Calu3 (cell line): ENCODE measurements at regions not wholly inside any gene's neighbourhood (a gene's known extent, or its start where the extent isn't known, plus 50 kb on each side); places are given as distances from the start of the nearest gene placed in this dataset.

Experiments
- BruUV-seq: library from RNA; stranded (reverse); fragments of 400-500 nt; replicated peaks from 2 replicates; lab custom pipeline; 2021; lab: Mats Ljungman, UMichigan
- CTCF ChIA-PET: fragments of 300-600 bp; sonication (Branson Sonifier 250); formaldehyde crosslinking; loops from one replicate; lab custom pipeline; 2022; ENCODE audit warnings: antibody characterized with exemption; lab: Charles Lee
- DNase-seq: peaks from one replicate; pipeline ENCODE4 v3.0.0; 2022
- H3K27ac Mint-ChIP-seq: one replicate; pipeline ENCODE4 v1.8.0; 2022; ENCODE audit warnings: mixed read lengths; ENCODE audit not compliant: unreplicated experiment
- H3K27me3 Mint-ChIP-seq: one replicate; pipeline ENCODE4 v1.8.0; 2022; ENCODE audit warnings: mixed read lengths; ENCODE audit not compliant: unreplicated experiment
- H3K36me3 Mint-ChIP-seq: one replicate; pipeline ENCODE4 v1.8.0; 2022; ENCODE audit warnings: mild to moderate bottlenecking, moderate library complexity, mixed read lengths; ENCODE audit not compliant: insufficient read depth, unreplicated experiment
- H3K4me1 Mint-ChIP-seq: one replicate; pipeline ENCODE4 v1.8.0; 2022; ENCODE audit warnings: mild to moderate bottlenecking, low read depth, mixed read lengths; ENCODE audit not compliant: unreplicated experiment
- H3K4me3 Mint-ChIP-seq: one replicate; pipeline ENCODE4 v1.8.0; 2022; ENCODE audit warnings: mild to moderate bottlenecking, low read depth, moderate library complexity, mixed read lengths; ENCODE audit not compliant: unreplicated experiment
- H3K9me3 Mint-ChIP-seq: one replicate; pipeline ENCODE4 v1.8.0; 2022; ENCODE audit warnings: low read depth, mixed read lengths; ENCODE audit not compliant: unreplicated experiment
- intact Hi-C: fragments of 100-400 bp; cut with micrococcal nuclease; formaldehyde crosslinking; loops from one replicate; pipeline ENCODE4 v1.10.0; 2022; ENCODE audit not compliant: unreplicated experiment
- TF ChIP-seq, protein P1 (sequence below): fragments of 200-600 bp; IDR thresholded peaks from one replicate; pipeline ENCODE4 v1.8.0; 2022; ENCODE audit warnings: antibody characterized with exemption; ENCODE audit not compliant: unreplicated experiment

DNA sequence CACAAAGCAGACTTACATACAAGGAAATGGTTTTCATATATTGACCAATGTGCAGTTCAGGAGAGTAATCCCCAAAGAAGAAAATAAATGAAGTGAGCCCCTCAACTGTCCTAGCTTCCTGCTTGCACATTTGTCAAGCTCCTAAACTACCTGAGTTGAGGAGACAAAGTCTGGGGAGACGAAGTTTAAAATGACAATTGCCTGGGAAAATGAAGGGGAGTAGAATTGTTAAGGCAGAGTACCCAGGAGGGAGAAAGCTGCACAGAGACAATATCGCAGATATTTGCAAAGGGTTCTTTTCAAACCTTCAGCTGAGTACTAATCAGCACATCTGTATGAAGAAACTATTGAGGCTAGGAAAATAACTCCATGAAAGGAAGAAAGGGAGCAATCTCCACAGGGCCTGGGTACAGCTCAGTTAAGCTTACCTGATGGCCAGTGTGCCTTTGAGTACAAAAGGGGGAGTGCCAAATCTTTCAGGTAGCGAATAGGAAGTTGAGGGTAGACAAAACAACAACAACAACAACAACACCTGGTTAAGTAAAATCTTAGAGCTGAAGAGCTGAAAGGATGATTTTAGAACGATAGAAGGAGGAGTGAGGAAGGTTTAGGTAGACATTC, 1700.1 kb upstream of the PRR20A start:
- TF ChIP-seq, protein P1, sequence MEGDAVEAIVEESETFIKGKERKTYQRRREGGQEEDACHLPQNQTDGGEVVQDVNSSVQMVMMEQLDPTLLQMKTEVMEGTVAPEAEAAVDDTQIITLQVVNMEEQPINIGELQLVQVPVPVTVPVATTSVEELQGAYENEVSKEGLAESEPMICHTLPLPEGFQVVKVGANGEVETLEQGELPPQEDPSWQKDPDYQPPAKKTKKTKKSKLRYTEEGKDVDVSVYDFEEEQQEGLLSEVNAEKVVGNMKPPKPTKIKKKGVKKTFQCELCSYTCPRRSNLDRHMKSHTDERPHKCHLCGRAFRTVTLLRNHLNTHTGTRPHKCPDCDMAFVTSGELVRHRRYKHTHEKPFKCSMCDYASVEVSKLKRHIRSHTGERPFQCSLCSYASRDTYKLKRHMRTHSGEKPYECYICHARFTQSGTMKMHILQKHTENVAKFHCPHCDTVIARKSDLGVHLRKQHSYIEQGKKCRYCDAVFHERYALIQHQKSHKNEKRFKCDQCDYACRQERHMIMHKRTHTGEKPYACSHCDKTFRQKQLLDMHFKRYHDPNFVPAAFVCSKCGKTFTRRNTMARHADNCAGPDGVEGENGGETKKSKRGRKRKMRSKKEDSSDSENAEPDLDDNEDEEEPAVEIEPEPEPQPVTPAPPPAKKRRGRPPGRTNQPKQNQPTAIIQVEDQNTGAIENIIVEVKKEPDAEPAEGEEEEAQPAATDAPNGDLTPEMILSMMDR, result no peak
- Mint-ChIP-seq H3K4me1 (no peaks in the 10 kb centered on the region), H3K9me3 (peaks cover 17% of the 10 kb centered on the region), H3K27me3 (no peaks in the 10 kb centered on the region), H3K4me3 (no peak overlapping the region), H3K27ac (no peak overlapping the region), H3K36me3 (no peaks in the 10 kb centered on the region)
- DNase-seq, result no peak
- no TSS peak for BruUV-seq
- intact Hi-C loops, result no loop called here
- CTCF ChIA-PET, result no interaction called here

DNA sequence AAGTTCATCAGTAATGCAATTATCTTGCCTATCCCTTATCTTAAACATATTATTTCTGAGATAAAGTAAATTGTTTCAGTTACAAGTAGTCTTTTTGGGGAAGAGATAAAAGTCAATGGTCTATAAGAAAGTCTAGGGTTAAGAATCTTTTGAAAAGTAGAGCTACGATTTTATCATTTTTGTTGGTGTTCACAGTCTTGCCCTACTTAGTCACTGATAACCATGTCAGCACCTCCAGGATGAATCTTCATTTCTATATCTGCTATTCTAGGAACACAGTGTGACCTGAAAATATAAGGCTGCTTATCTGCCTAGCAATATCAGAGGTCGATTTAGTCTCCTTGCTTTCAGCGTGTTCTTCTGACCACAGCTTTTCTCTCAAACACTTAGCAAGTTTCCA, 1676.5 kb upstream of the PRR20A start:
- BruUV-seq, result no TSS peak
- H3K36me3 Mint-ChIP-seq, result no peaks in the 10 kb centered on the region
- intact Hi-C loops, result no loop called here
- no peak overlapping the region for H3K27ac Mint-ChIP-seq
- no peaks in the 10 kb centered on the region for H3K27me3 Mint-ChIP-seq
- peaks cover 8% of the 10 kb centered on the region for H3K9me3 Mint-ChIP-seq
- CTCF ChIA-PET, result no interaction called here
- H3K4me1 Mint-ChIP-seq, result no peaks in the 10 kb centered on the region
- no peak overlapping the region for H3K4me3 Mint-ChIP-seq
- no peak for DNase-seq
- TF ChIP-seq, protein P1, result no peak

DNA sequence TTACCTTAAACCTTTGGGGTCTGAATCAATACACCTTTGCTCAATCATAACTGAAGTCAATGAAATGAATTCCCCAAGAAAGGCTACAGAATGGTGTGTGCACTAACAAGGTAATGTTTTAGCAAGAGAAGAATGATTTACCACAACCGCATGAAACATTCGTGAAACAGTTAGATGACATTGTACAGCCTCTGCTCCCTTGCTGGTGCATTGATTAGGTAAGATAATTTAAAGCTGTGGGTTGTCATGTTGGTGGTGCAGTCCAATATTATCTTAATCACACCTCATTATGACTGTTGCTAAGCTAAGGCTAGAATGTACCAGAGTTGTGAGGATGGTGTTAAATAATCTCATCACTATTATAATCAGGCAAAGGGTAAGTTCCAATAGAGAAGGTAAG, 1673.2 kb upstream of the PRR20A start:
- Mint-ChIP-seq H3K36me3 (no peaks in the 10 kb centered on the region), H3K27ac (no peak overlapping the region), H3K4me3 (no peak overlapping the region), H3K4me1 (no peaks in the 10 kb centered on the region), H3K9me3 (peaks cover 7% of the 10 kb centered on the region), H3K27me3 (no peaks in the 10 kb centered on the region)
- intact Hi-C loops, result no loop called here
- TF ChIP-seq, protein P1, result no peak
- no TSS peak for BruUV-seq
- CTCF ChIA-PET, result no interaction called here
- DNase-seq, result no peak

DNA sequence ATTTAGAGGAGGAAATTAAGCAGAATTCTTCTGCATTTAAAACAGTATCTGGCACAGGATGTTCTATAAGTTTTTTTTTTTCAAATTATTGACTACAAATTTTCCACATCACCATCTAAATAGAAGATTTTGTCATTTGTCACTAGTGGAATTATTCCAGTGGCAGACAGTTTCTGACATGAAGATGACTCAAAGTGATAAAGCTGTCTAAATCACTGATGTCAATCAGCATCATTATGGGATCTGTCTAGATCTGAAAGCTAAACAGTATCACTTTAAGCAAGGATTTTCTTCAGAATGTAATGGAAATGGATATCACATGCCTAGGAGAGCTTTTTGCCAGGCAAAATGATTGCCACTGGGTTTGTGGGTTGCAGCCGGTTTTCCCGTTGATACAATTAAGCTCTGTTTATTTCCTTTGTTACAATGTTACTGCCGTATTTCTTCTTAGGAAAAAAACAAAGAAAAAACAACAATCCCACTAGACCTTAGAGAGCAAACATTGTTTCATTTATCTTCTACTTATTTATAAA, 1657.0 kb upstream of the PRR20A start:
- no peak overlapping the region for H3K27ac Mint-ChIP-seq

More for the DNA sequence above, 1657.0 kb upstream of the PRR20A start:
- no peaks in the 10 kb centered on the region for H3K36me3 Mint-ChIP-seq
- BruUV-seq, result no TSS peak
- no peak overlapping the region for H3K4me3 Mint-ChIP-seq
- peaks cover 3% of the 10 kb centered on the region for H3K9me3 Mint-ChIP-seq
- no peak for DNase-seq
- intact Hi-C loops, result no loop called here
- CTCF ChIA-PET, result no interaction called here
- no peaks in the 10 kb centered on the region for H3K4me1 Mint-ChIP-seq
- H3K27me3 Mint-ChIP-seq, result no peaks in the 10 kb centered on the region
- TF ChIP-seq, protein P1, result no peak
